ENCODE measurements at regions not wholly inside any gene's neighbourhood (a gene's known extent, or its start where the extent isn't known, plus 50 kb on each side); places are given as distances from the start of the nearest gene placed in this dataset.

GRCh38 chr6:67558985-67559384 lies 1076.1 kb upstream of the ADGRB3 start:
- no peaks in the 10 kb centered on the region for H3K4me1 ChIP-seq (ENCODE audit: control insufficient read depth, insufficient read depth, low read length)
- no peak overlapping the region for H3K27ac ChIP-seq (ENCODE audit: extremely low read depth, low read depth, low read length)
- CTCF ChIA-PET, result no interaction called here
- no peak for TF ChIP-seq ZFHX2 (tag by site-specific recombination; conservative IDR thresholded peaks at IDR 0.05)
- no peak for TF ChIP-seq ZFP3 (tag by site-specific recombination; IDR thresholded peaks at IDR 0.05; ENCODE audit: low read depth)
- no peak for TF ChIP-seq ZNF777 (tag by site-specific recombination; IDR thresholded peaks at IDR 0.05; ENCODE audit: borderline replicate concordance)
- no peak for TF ChIP-seq ZNF335 (tag by site-specific recombination; conservative IDR thresholded peaks at IDR 0.05)
- TF ChIP-seq ZNF549 (tag by site-specific recombination; IDR thresholded peaks at IDR 0.05), result no peak
- TF ChIP-seq KLF8 (tag by site-specific recombination; IDR thresholded peaks at IDR 0.05), result no peak
- no peak for TF ChIP-seq ZSCAN30 (tag by site-specific recombination; IDR thresholded peaks at IDR 0.05)
- no peak for TF ChIP-seq ZNF223 (tag by site-specific recombination; IDR thresholded peaks at IDR 0.05)
- no peak for TF ChIP-seq ZNF148 (tag by site-specific recombination; IDR thresholded peaks at IDR 0.05; ENCODE audit: borderline replicate concordance)
- no peak for TF ChIP-seq PRDM10 (tag by site-specific recombination; IDR thresholded peaks at IDR 0.05)
- TF ChIP-seq ZNF114 (tag by site-specific recombination; IDR thresholded peaks at IDR 0.05), result no peak
- no peak for TF ChIP-seq ZNF654 (tag by site-specific recombination; IDR thresholded peaks at IDR 0.05; ENCODE audit: low read depth)
- no peak for TF ChIP-seq CTCF (tag by site-specific recombination; IDR thresholded peaks at IDR 0.05)
- no peak for TF ChIP-seq ZNF292 (tag by site-specific recombination; IDR thresholded peaks at IDR 0.05; ENCODE audit: borderline replicate concordance, low read depth)
- no peak for TF ChIP-seq ZNF707 (tag by site-specific recombination; IDR thresholded peaks at IDR 0.05)
- no peaks in the 10 kb centered on the region for H3K9me3 ChIP-seq (ENCODE audit: control insufficient read depth, insufficient read depth, low read depth, low read length)
- H3K36me3 ChIP-seq (ENCODE audit: control insufficient read depth in 2 of 2, insufficient read depth in 1 of 2, low read length in 2 of 2), result no peaks in the 10 kb centered on the region
- H3K4me3 ChIP-seq (ENCODE audit: low read depth, low read length), result no peak overlapping the region
- POLR2A ChIA-PET, result no interaction called here

- TF ChIP-seq ZNF132 (tag by site-specific recombination; IDR thresholded peaks at IDR 0.05; ENCODE audit: borderline replicate concordance) (no peak), TRIM28 (IDR thresholded peaks at IDR 0.05; ENCODE audit: borderline replicate concordance, low read length) (peak; percentile 99; the same call in 1 of the 2 replicates), ZNF549 (tag by site-specific recombination; IDR thresholded peaks at IDR 0.05) (peak; percentile 51; the same call in 1 of the 2 replicates), ZNF692 (tag by site-specific recombination; IDR thresholded peaks at IDR 0.05) (no peak), BCL11B (tag by site-specific recombination; IDR thresholded peaks at IDR 0.05; ENCODE audit: low read depth) (no peak), SETDB1 (IDR thresholded peaks at IDR 0.05; ENCODE audit: insufficient read length, low read length) (peak; percentile 99)
- CTCF ChIA-PET, result no interaction called here
Observed at GRCh38 chr6:67544851-67545452, 1090.1 kb upstream of the ADGRB3 start.

More at GRCh38 chr6:67544851-67545452, 1090.1 kb upstream of the ADGRB3 start:
- Histone ChIP-seq H3K4me3 (ENCODE audit: low read depth, low read length) (no peak overlapping the region), H3K4me1 (ENCODE audit: control insufficient read depth, insufficient read depth, low read length) (no peaks in the 10 kb centered on the region), H3K9me3 (ENCODE audit: control insufficient read depth, insufficient read depth, low read depth, low read length) (no peaks in the 10 kb centered on the region), H3K36me3 (ENCODE audit: control insufficient read depth in 2 of 2, insufficient read depth in 1 of 2, low read length in 2 of 2) (no peaks in the 10 kb centered on the region), H3K27ac (ENCODE audit: extremely low read depth, low read depth, low read length) (no peak overlapping the region)
- POLR2A ChIA-PET, result no interaction called here

All from HEK293 (cell line).